Stimulated activated CD4-positive, alpha-beta T cell treated with anti-CD3 and anti-CD28 coated beads, Interleukin-2, amount 100 ng/mL, for 24 hours (primary cell): ENCODE measurements at regions not wholly inside any gene's neighbourhood (a gene's known extent, or its start where the extent isn't known, plus 50 kb on each side); places are given as distances from the start of the nearest gene placed in this dataset.

ENCODE experiments used
- DNase-seq, 2 donors: peaks; one replicate each; pipeline ENCODE4 v3.0.0-alpha.2; 2020

- no peak for DNase-seq
These were observed 393.7 kb upstream of the C2CD4B start for GRCh38 chr15:62558640-62559380.

GRCh38 chr15:62559381-62559733 is 394.3 kb upstream of the C2CD4B start:
- DNase-seq = no peak

- no peak for DNase-seq
These were observed 396.0 kb upstream of the C2CD4B start for GRCh38 chr15:62561059-62561519.

- no peak for DNase-seq
These were observed 396.5 kb upstream of the C2CD4B start for GRCh38 chr15:62561571-62561970.

GRCh38 chr15:62564886-62565633 is 400.0 kb upstream of the C2CD4B start:
- no peak for DNase-seq

- no peak for DNase-seq
These were observed 400.5 kb upstream of the C2CD4B start for GRCh38 chr15:62565634-62566026.

GRCh38 chr15:62566248-62566647 is 401.2 kb upstream of the C2CD4B start:
- DNase-seq = no peak

- no peak for DNase-seq
These were observed 402.4 kb upstream of the C2CD4B start for GRCh38 chr15:62567501-62567900.

GRCh38 chr15:62568004-62568403 is 402.9 kb upstream of the C2CD4B start:
- no peak for DNase-seq

- no peak for DNase-seq
These were observed 403.6 kb upstream of the C2CD4B start for GRCh38 chr15:62568702-62569101.

GRCh38 chr15:62569460-62570404 is 404.6 kb upstream of the C2CD4B start:
- DNase-seq = no peak

GRCh38 chr15:62570405-62570783 is 405.3 kb upstream of the C2CD4B start:
- DNase-seq = no peak

GRCh38 chr15:62571072-62571471 is 406.0 kb upstream of the C2CD4B start:
- no peak for DNase-seq

GRCh38 chr15:62572797-62573196 is 407.7 kb upstream of the C2CD4B start:
- DNase-seq = no peak

- no peak for DNase-seq
These were observed 408.8 kb upstream of the C2CD4B start for GRCh38 chr15:62573876-62574275.

GRCh38 chr15:62578546-62578945 is 413.5 kb upstream of the C2CD4B start:
- no peak for DNase-seq

- DNase-seq = no peak
These were observed 413.9 kb upstream of the C2CD4B start for GRCh38 chr15:62578960-62579359.

GRCh38 chr15:62579842-62580241 is 414.8 kb upstream of the C2CD4B start:
- no peak for DNase-seq

- DNase-seq = no peak
These were observed 417.5 kb upstream of the C2CD4B start for GRCh38 chr15:62582580-62582979.

GRCh38 chr15:62584301-62585235 is 419.5 kb upstream of the C2CD4B start:
- no peak for DNase-seq

GRCh38 chr15:62588938-62589670 is 424.0 kb upstream of the C2CD4B start:
- no peak for DNase-seq
